Aorta (tissue), 5 donors: ENCODE measurements at regions not wholly inside any gene's neighbourhood (a gene's known extent, or its start where the extent isn't known, plus 50 kb on each side); places are given as distances from the start of the nearest gene placed in this dataset.
"Not testable (repeated sequence)": the region's sequence is repeated elsewhere in the genome, so short reads cannot be mapped to it uniquely, and the experiment has no call there.

ENCODE experiments used
- ATAC-seq: fragments of 200-7000 bp; cut with Tn5 transposase; one replicate; pipeline ENCODE4 v1.9.1; 2022; ENCODE audit warnings: moderate library complexity; ENCODE audit not compliant: low FRiP score
- DNase-seq, 2 donors: peaks; one replicate each; pipeline ENCODE4 v3.0.0-alpha.2; 2020
- H3K27ac ChIP-seq, 2 donors: one replicate each; pipeline ENCODE4 v1.5.1; 2013; ENCODE audit warnings: low read length in 2 of 2, mild to moderate bottlenecking in 2 of 2, moderate library complexity in 2 of 2, control low read depth in 1 of 2, inconsistent platforms in 1 of 2, low read depth in 1 of 2
- H3K27me3 ChIP-seq, 2 donors: one replicate each; pipeline ENCODE4 v1.6.1; 2013; ENCODE audit warnings: control low read depth in 1 of 2, low read length in 1 of 2, mild to moderate bottlenecking in 1 of 2, moderate library complexity in 1 of 2; ENCODE audit not compliant: insufficient read depth in 2 of 2, control insufficient read depth in 1 of 2
- H3K36me3 ChIP-seq, 2 donors: one replicate each; pipeline ENCODE4 v1.6.1; 2013; ENCODE audit warnings: control low read depth in 1 of 2, low read length in 1 of 2, mild to moderate bottlenecking in 1 of 2; ENCODE audit not compliant: insufficient read depth in 2 of 2, control insufficient read depth in 1 of 2
- H3K4me1 ChIP-seq, 2 donors: one replicate each; pipeline ENCODE4 v1.6.1; 2013; ENCODE audit warnings: low read length in 2 of 2, control low read depth in 1 of 2, mild to moderate bottlenecking in 1 of 2, moderate library complexity in 1 of 2; ENCODE audit not compliant: insufficient read depth in 2 of 2, control insufficient read depth in 1 of 2
- H3K4me3 ChIP-seq, 2 donors: one replicate each; pipeline ENCODE4 v1.5.1; 2013; ENCODE audit warnings: low read length in 2 of 2, control low read depth in 1 of 2, mild to moderate bottlenecking in 1 of 2
- H3K9me3 ChIP-seq: one replicate; pipeline ENCODE4 v1.6.1; 2013; ENCODE audit warnings: mild to moderate bottlenecking, low read length; ENCODE audit not compliant: control insufficient read depth
- whole genome bisulfite sequencing, 2 donors: extraction: QIAGEN DNeasy Blood & Tissue Kit; methylation state at CpG; one replicate each; pipeline ENCODE4 v1.1.7; 2013; 5-methylcytosine and 5-hydroxymethylcytosine counted together
- intact Hi-C, 2 donors: fragments of 100-400 bp; cut with DNase I; formaldehyde crosslinking; loops; one replicate each; pipeline versions ENCODE4 v1.14.2 to v1.15.0; 2022
- donor health status: healthy with polysubstance abuse.
- donor health status: Bipolar disorder and iron deficiency.
- donor health status: DM: no; HTN: no; CAD: no.
- donor health status: DM: no; HTN: no; CAD: no.
- donor health status: DM: yes; HTN: yes; CAD: no.

GRCh38 chr5:21471691-21472090 lies 1381.5 kb downstream of the CDH12 start:
- H3K4me1 ChIP-seq, H3K27ac ChIP-seq, intact Hi-C loops, H3K36me3 ChIP-seq, H3K4me3 ChIP-seq, ATAC-seq, DNase-seq, H3K9me3 ChIP-seq, H3K27me3 ChIP-seq: not testable (repeated sequence)
- WGBS, 2 donors = 95 to 97% methylated on average over 3 of the region's 3 CpGs

GRCh38 chr5:21469523-21470101 lies 1383.5 kb downstream of the CDH12 start:
- intact Hi-C loops, ATAC-seq: not testable (repeated sequence)
- 82% methylated on average over 5 to 6 of the region's 6 CpGs for WGBS, 2 donors

GRCh38 chr5:21467544-21467943 lies 1385.6 kb downstream of the CDH12 start:
- H3K27me3 ChIP-seq, DNase-seq, H3K27ac ChIP-seq, H3K36me3 ChIP-seq, intact Hi-C loops, H3K4me3 ChIP-seq, H3K4me1 ChIP-seq, H3K9me3 ChIP-seq, ATAC-seq: not testable (repeated sequence)
- WGBS, 2 donors = 92 to 97% methylated on average over 1 to 3 of the region's 5 CpGs

More at GRCh38 chr5:21469523-21470101, 1383.5 kb downstream of the CDH12 start:
- H3K4me3 ChIP-seq, H3K36me3 ChIP-seq, H3K27me3 ChIP-seq, H3K27ac ChIP-seq, H3K9me3 ChIP-seq, DNase-seq, H3K4me1 ChIP-seq: not testable (repeated sequence)

GRCh38 chr5:21459744-21460073 lies 1393.4 kb downstream of the CDH12 start:
- H3K27ac ChIP-seq, intact Hi-C loops, H3K9me3 ChIP-seq, DNase-seq, H3K36me3 ChIP-seq, H3K4me1 ChIP-seq, H3K27me3 ChIP-seq, ATAC-seq: not testable (repeated sequence)
- peak overlapping the region in 1 of 2 donors; percentile 85 for H3K4me3 ChIP-seq
- WGBS, 2 donors = 3% methylated on average over 2 of the region's 7 CpGs; no CpG with 5 or more reads in 1 of the 2 donors

GRCh38 chr5:21452449-21452848 lies 1400.7 kb downstream of the CDH12 start:
- DNase-seq (no peak), ATAC-seq (no peak)
- 17 to 18% methylated on average over 2 of the region's 2 CpGs for WGBS, 2 donors
- Histone ChIP-seq H3K27me3 (no peaks in the 10 kb centered on the region), H3K9me3 (no peaks in the 10 kb centered on the region), H3K27ac (no peak overlapping the region), H3K4me1 (no peaks in the 10 kb centered on the region), H3K36me3 (no peaks in the 10 kb centered on the region), H3K4me3 (no peak overlapping the region)
- intact Hi-C loops = no loop called here

GRCh38 chr5:21432646-21433045 lies 1420.5 kb downstream of the CDH12 start:
- WGBS, 2 donors = 43 to 51% methylated on average over 2 of the region's 2 CpGs
- Histone ChIP-seq H3K9me3 (no peaks in the 10 kb centered on the region), H3K4me1 (no peaks in the 10 kb centered on the region), H3K36me3 (no peaks in the 10 kb centered on the region), H3K27ac (no peak overlapping the region), H3K27me3 (no peaks in the 10 kb centered on the region), H3K4me3 (no peak overlapping the region)
- ATAC-seq (no peak), DNase-seq (no peak)
- intact Hi-C loops = no loop called here

- no peaks in the 10 kb centered on the region for H3K9me3 ChIP-seq
- 26 to 45% methylated on average over 1 of the region's 1 CpG for WGBS, 2 donors
- no peaks in the 10 kb centered on the region for H3K36me3 ChIP-seq
- no peaks in the 10 kb centered on the region for H3K4me1 ChIP-seq
- H3K27ac ChIP-seq = no peak overlapping the region
- intact Hi-C loops = no loop called here
- ATAC-seq = no peak
- DNase-seq = no peak
- no peak overlapping the region for H3K4me3 ChIP-seq
- H3K27me3 ChIP-seq = no peaks in the 10 kb centered on the region
Observed at GRCh38 chr5:21424907-21425306, 1428.2 kb downstream of the CDH12 start.

- Histone ChIP-seq H3K36me3 (no peaks in the 10 kb centered on the region), H3K27ac (no peak overlapping the region), H3K4me3 (no peak overlapping the region), H3K27me3 (no peaks in the 10 kb centered on the region), H3K9me3 (no peaks in the 10 kb centered on the region), H3K4me1 (no peaks in the 10 kb centered on the region)
- intact Hi-C loops = no loop called here
- ATAC-seq (no peak), DNase-seq (no peak)
Observed at GRCh38 chr5:21419383-21419782, 1431.4 kb upstream of the CDH18 start.

- H3K4me3 ChIP-seq, H3K36me3 ChIP-seq, H3K27me3 ChIP-seq, ATAC-seq, H3K9me3 ChIP-seq, intact Hi-C loops, DNase-seq, H3K27ac ChIP-seq, H3K4me1 ChIP-seq: not testable (repeated sequence)
Observed at GRCh38 chr5:21402089-21402488, 1414.1 kb upstream of the CDH18 start.
